Omental fat pad (tissue), 3 donors: ENCODE measurements at regions not wholly inside any gene's neighbourhood (a gene's known extent, or its start where the extent isn't known, plus 50 kb on each side); places are given as distances from the start of the nearest gene placed in this dataset.

Source experiments
- ATAC-seq: fragments of 150-250 bp; one replicate; pipeline ENCODE4 v1.9.1; 2016; ENCODE audit warnings: mild to moderate bottlenecking, moderate library complexity; ENCODE audit not compliant: low FRiP score
- DNase-seq: peaks from one replicate; pipeline ENCODE4 v3.0.0-alpha.2; 2019; ENCODE audit warnings: low spot score
- TF ChIP-seq, protein P1 (sequence below), 3 donors: fragments of 450-650 bp; IDR thresholded peaks; one replicate each; pipeline ENCODE4 v1.5.1; 2016 to 2017; ENCODE audit warnings: antibody characterized with exemption in 3 of 3, mild to moderate bottlenecking in 3 of 3, moderate library complexity in 2 of 3

GRCh38 chr11:82636615-82637014 is 97.0 kb downstream of the FAM181B start:
- TF ChIP-seq, protein P1, sequence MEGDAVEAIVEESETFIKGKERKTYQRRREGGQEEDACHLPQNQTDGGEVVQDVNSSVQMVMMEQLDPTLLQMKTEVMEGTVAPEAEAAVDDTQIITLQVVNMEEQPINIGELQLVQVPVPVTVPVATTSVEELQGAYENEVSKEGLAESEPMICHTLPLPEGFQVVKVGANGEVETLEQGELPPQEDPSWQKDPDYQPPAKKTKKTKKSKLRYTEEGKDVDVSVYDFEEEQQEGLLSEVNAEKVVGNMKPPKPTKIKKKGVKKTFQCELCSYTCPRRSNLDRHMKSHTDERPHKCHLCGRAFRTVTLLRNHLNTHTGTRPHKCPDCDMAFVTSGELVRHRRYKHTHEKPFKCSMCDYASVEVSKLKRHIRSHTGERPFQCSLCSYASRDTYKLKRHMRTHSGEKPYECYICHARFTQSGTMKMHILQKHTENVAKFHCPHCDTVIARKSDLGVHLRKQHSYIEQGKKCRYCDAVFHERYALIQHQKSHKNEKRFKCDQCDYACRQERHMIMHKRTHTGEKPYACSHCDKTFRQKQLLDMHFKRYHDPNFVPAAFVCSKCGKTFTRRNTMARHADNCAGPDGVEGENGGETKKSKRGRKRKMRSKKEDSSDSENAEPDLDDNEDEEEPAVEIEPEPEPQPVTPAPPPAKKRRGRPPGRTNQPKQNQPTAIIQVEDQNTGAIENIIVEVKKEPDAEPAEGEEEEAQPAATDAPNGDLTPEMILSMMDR (IDR thresholded peaks at IDR 0.05): no peak
- ATAC-seq: no peak
- no peak for DNase-seq

- TF ChIP-seq, protein P1 (IDR thresholded peaks at IDR 0.05): no peak
- ATAC-seq (no peak), DNase-seq (no peak)
Observed at GRCh38 chr11:82634091-82634490, 99.6 kb downstream of the FAM181B start.

DNA sequence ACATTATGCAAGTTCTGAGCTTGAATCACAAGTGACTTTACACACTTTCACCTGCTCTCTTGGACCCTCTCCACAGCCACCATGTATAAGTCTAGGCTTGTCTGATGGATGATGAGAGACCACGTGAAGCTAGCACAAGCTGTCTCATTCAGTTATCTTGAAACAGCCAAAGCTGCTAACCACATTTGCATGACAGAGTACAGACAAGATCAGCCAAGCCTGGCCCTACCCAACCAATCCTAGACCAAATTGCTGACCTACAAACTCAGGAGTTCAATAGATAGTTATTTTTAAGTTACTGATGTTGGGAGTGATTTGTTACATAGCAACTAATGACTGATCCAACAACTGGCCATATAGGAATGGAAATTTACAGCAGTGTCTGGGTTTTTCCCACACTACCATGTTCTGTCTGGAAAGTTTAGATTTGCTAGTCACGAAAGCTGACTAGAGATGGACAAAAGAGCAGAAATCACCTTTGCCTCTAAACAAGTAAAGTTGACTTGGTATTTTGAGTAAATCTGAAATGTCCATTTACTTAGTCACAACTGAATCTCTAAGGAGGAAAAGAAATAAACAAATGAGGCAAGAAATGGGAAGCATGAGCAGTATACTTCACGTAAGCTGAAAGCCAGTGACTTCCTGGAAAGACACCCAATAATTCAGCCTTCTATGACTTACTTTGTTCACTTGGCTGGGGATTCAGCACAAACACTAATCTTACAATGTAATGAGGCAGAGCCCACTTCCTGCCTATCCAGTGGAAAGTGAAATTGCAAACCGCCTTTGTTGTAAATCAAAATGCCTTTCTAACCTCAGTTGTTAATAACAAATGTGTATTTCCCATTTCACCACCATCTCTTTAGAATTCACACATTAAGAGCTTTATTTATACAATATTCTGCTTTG is 101.7 kb downstream of the FAM181B start:
- DNase-seq (no peak), ATAC-seq (no peak)
- TF ChIP-seq, protein P1 (IDR thresholded peaks at IDR 0.05): no peak

DNA sequence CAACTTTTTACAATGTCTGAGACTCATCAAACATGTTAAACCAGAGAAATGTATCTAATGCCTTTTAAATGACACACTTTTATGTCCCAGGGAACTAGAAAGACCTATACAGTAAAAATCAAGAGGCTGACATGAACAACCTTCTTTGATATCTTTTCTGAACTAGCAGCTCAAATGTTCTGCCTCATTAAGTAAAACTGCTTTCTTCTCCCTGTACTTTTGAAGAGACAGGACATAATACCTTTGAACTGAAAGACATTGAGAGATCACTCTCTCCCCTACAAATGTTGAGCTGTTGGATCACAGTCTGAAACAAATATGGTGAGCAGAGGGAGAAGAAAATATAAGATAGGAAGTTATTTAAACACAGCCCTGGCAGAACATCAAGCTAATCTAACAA is 123.0 kb downstream of the FAM181B start:
- no peak for ATAC-seq
- TF ChIP-seq, protein P1 (IDR thresholded peaks at IDR 0.05): no peak
- no peak for DNase-seq

- DNase-seq (no peak), ATAC-seq (no peak)
Observed at GRCh38 chr11:82606738-82607137, 126.9 kb downstream of the FAM181B start.

GRCh38 chr11:82601711-82602110 is 132.0 kb downstream of the FAM181B start:
- DNase-seq: no peak
- TF ChIP-seq, protein P1 (IDR thresholded peaks at IDR 0.05): no peak
- no peak for ATAC-seq

More at GRCh38 chr11:82606738-82607137, 126.9 kb downstream of the FAM181B start:
- TF ChIP-seq, protein P1 (IDR thresholded peaks at IDR 0.05): no peak

DNA sequence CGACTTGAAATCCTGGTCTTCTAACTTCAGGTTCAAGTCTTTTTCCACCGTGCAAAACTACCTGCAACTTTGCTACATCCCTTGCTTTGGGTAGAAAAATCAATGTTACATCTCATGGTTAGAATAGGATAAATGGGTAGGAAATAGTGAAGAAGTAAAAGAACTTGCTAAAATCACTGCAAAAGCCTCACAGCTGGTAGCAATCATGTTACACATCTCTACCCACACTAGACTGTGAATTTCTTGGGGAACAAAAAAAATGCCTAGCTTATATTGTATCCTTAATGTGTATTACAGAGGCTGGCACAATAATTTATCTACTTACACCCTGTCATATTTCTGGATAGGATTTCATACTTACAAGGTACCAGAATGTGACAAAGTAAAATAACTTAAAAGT is 133.8 kb downstream of the FAM181B start:
- TF ChIP-seq, protein P1 (IDR thresholded peaks at IDR 0.05): no peak
- ATAC-seq (no peak), DNase-seq (no peak)
